Colonic mucosa (tissue), 4 donors: ENCODE measurements at regions not wholly inside any gene's neighbourhood (a gene's known extent, or its start where the extent isn't known, plus 50 kb on each side); places are given as distances from the start of the nearest gene placed in this dataset.

Source experiments
- DNase-seq: peaks from one replicate; pipeline ENCODE4 v3.0.0-alpha.2; 2020
- H3K27ac ChIP-seq: fragments of 200-600 bp; one replicate; pipeline ENCODE4 v1.8.0; 2021
- H3K27me3 ChIP-seq: fragments of 200-600 bp; one replicate; pipeline ENCODE4 v1.8.0; 2021
- H3K36me3 ChIP-seq: fragments of 200-600 bp; one replicate; pipeline ENCODE4 v1.8.0; 2021
- H3K4me1 ChIP-seq: fragments of 200-600 bp; one replicate; pipeline ENCODE4 v1.8.0; 2021; ENCODE audit warnings: mild to moderate bottlenecking
- H3K4me3 ChIP-seq: fragments of 200-600 bp; one replicate; pipeline ENCODE4 v1.8.0; 2021
- H3K9ac ChIP-seq, 2 donors: one replicate each; pipeline ENCODE4 v1.7.0; 2013; ENCODE audit warnings: control low read depth in 2 of 2, low read depth in 2 of 2, low read length in 2 of 2
- H3K9me3 ChIP-seq: fragments of 200-600 bp; one replicate; pipeline ENCODE4 v1.8.0; 2021
- intact Hi-C: fragments of 100-400 bp; cut with DNase I; formaldehyde crosslinking; loops from one replicate; pipeline ENCODE4 v1.14.1; 2022
- TF ChIP-seq, protein P1 (sequence below): fragments of 200-600 bp; IDR thresholded peaks from one replicate; pipeline ENCODE4 v1.8.0; 2022; ENCODE audit warnings: antibody characterized with exemption, mild to moderate bottlenecking
- donor health status: healthy.
- donor health status: DM: no; HTN: no; CAD: no.
- donor health status: DM: no; HTN: no; CAD: no.

DNA sequence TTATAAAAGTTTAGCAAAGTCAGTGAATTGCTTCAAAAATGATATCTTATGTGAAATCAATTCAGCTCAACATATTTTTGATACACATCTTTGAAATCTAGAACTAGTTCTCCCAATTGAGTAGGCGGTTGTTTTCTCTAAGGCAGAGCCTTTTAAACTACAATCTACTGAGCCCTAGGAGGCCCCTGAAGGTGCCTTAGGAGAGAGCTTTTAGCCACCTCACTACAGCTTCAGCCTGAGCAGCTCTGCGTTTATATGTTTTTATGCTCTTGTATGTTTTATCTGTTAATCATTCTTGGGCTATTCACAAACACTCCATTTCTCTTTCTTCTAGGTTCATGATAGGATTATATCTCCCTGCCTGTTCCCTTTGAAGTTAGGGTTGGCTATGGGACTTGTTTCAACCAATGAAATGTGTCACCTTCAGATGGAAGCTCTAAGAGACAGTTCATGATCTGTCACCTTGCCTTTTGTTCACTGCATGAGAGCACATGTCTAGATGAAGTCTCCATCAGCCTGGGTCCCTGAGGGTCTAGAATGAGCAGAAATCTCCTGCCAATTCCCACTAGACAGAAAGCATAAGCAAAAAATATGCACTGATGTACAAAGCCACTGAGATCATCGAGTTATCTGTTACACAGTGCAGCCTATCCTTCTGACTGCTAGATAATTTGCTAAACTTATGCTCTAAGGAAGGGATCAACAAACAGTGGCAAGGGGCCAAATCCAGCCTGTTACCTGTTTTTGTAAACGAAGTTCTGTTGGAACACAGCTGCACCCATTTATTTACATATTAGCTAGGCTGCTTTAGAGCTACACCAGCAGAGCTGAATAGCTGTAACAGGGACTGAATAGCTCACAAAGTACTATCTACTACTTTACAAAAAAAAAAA lies 128.5 kb upstream of the CDK1 start:
- no peaks in the 10 kb centered on the region for H3K4me1 ChIP-seq
- no peak overlapping the region for H3K4me3 ChIP-seq
- no peaks in the 10 kb centered on the region for H3K27me3 ChIP-seq
- no peak overlapping the region for H3K27ac ChIP-seq
- intact Hi-C loops = loop anchor here (10.0 kb wide), 4 partner anchors 95 to 555 kb away; partner anchors contain the start of gene CDK1
- no peaks in the 10 kb centered on the region for H3K36me3 ChIP-seq
- TF ChIP-seq, protein P1, sequence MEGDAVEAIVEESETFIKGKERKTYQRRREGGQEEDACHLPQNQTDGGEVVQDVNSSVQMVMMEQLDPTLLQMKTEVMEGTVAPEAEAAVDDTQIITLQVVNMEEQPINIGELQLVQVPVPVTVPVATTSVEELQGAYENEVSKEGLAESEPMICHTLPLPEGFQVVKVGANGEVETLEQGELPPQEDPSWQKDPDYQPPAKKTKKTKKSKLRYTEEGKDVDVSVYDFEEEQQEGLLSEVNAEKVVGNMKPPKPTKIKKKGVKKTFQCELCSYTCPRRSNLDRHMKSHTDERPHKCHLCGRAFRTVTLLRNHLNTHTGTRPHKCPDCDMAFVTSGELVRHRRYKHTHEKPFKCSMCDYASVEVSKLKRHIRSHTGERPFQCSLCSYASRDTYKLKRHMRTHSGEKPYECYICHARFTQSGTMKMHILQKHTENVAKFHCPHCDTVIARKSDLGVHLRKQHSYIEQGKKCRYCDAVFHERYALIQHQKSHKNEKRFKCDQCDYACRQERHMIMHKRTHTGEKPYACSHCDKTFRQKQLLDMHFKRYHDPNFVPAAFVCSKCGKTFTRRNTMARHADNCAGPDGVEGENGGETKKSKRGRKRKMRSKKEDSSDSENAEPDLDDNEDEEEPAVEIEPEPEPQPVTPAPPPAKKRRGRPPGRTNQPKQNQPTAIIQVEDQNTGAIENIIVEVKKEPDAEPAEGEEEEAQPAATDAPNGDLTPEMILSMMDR = no peak
- H3K9ac ChIP-seq = no peak overlapping the region
- DNase-seq = no peak
- no peaks in the 10 kb centered on the region for H3K9me3 ChIP-seq

DNA sequence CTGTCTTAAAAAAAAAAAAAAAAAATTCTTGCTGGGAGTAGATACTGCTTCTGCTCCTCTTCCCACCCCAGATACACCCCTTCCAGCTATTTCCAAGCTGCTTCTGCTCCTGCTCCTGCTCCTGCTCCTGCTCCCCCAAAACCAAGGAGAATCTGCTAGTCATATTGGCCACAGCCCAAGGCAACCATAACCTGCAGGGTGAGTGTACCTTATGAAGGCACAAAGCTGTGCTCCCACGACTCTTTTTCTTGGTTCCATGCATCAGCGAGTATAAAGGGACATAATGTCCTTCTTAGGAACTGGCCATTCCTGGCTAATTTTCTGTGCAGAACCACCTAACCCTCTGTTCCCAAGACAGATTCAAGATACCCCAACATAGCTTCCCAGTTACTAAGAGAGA lies 129.5 kb upstream of the CDK1 start:
- intact Hi-C loops = loop anchor here (10.0 kb wide), 3 partner anchors 94 to 554 kb away; no protein-coding TSS in a partner anchor
- TF ChIP-seq, protein P1 = no peak

GRCh38 chr10:60646966-60647796 lies 131.1 kb upstream of the CDK1 start:
- H3K27me3 ChIP-seq = no peaks in the 10 kb centered on the region
- H3K4me1 ChIP-seq = no peaks in the 10 kb centered on the region
- no peak overlapping the region for H3K9ac ChIP-seq
- peak; percentile 56 for DNase-seq
- no peaks in the 10 kb centered on the region for H3K36me3 ChIP-seq
- intact Hi-C loops = loop anchor here (2.0 to 10.0 kb wide), 4 partner anchors 92 to 552 kb away; no protein-coding TSS in a partner anchor
- H3K27ac ChIP-seq = no peak overlapping the region
- TF ChIP-seq, protein P1 = peak; percentile 59
- no peaks in the 10 kb centered on the region for H3K9me3 ChIP-seq
- no peak overlapping the region for H3K4me3 ChIP-seq

More for the DNA sequence above, 129.5 kb upstream of the CDK1 start:
- Histone ChIP-seq H3K9ac (no peak overlapping the region), H3K9me3 (no peaks in the 10 kb centered on the region), H3K4me3 (no peak overlapping the region), H3K4me1 (no peaks in the 10 kb centered on the region), H3K27ac (no peak overlapping the region), H3K27me3 (no peaks in the 10 kb centered on the region), H3K36me3 (no peaks in the 10 kb centered on the region)
- no peak for DNase-seq

GRCh38 chr10:60645980-60646379 lies 132.3 kb upstream of the CDK1 start:
- Histone ChIP-seq H3K36me3 (no peaks in the 10 kb centered on the region), H3K9me3 (no peaks in the 10 kb centered on the region), H3K4me1 (no peaks in the 10 kb centered on the region), H3K27ac (no peak overlapping the region), H3K27me3 (no peaks in the 10 kb centered on the region), H3K9ac (no peak overlapping the region), H3K4me3 (no peak overlapping the region)
- TF ChIP-seq, protein P1 = no peak
- no peak for DNase-seq
- intact Hi-C loops = loop anchor here (2.0 to 10.0 kb wide), 4 partner anchors 91 to 551 kb away; no protein-coding TSS in a partner anchor

DNA sequence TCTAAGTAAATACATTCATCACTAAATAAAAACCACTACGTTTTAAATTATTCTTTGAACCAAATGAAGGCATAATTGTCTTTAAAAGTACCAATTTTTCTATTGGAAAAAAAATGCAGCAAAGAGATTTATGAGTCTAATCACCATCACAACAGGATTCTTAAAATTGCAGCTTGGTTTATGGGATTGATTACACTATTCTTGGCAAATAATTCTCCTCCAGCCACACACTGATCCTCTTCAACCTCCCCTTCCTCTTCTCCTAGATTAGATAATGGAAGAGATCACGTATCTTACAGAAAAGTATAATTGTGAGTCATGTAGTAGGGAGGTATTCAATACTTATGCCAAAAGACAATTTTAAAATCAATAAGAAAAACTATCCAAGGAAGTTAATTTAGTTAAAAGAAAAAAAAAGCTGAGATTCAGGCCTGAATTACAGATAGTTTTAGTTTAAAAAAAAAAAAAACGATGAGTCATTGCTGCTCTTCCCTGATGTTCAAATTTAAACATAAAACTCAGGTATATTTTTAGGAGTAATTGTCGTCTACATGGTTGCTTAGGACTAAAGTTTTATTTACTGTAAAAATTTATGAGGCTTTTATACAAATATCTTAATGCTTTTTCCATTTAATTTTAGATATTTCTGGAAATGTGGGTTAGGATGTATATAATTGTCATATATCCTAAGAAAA lies 133.7 kb upstream of the CDK1 start:
- H3K27me3 ChIP-seq = no peaks in the 10 kb centered on the region
- H3K4me1 ChIP-seq = no peaks in the 10 kb centered on the region
- DNase-seq = no peak
- H3K27ac ChIP-seq = no peak overlapping the region
- no peaks in the 10 kb centered on the region for H3K36me3 ChIP-seq
- H3K9ac ChIP-seq = no peak overlapping the region
- H3K9me3 ChIP-seq = no peaks in the 10 kb centered on the region
- TF ChIP-seq, protein P1 = no peak
- H3K4me3 ChIP-seq = no peak overlapping the region
- intact Hi-C loops = loop anchor here (10.0 kb wide), 3 partner anchors 90 to 550 kb away; no protein-coding TSS in a partner anchor
